DND-41 (cell line): ENCODE measurements at regions not wholly inside any gene's neighbourhood (a gene's known extent, or its start where the extent isn't known, plus 50 kb on each side); places are given as distances from the start of the nearest gene placed in this dataset.

ENCODE experiments used
- EZH2 ChIP-seq: IDR thresholded peaks from 3 replicates; pipeline ENCODE4 v1.6.1; 2012; ENCODE audit warnings: borderline replicate concordance, low read depth, mild to moderate bottlenecking, moderate library complexity, low read length, inconsistent platforms; ENCODE audit not compliant: severe bottlenecking
- TF ChIP-seq, protein P1 (sequence below): IDR thresholded peaks from 2 replicates; pipeline ENCODE4 v1.5.1; 2012; ENCODE audit warnings: borderline replicate concordance, low read length, moderate library complexity, mild to moderate bottlenecking; ENCODE audit not compliant: poor library complexity, severe bottlenecking; ENCODE audit errors: extremely low read depth

DNA sequence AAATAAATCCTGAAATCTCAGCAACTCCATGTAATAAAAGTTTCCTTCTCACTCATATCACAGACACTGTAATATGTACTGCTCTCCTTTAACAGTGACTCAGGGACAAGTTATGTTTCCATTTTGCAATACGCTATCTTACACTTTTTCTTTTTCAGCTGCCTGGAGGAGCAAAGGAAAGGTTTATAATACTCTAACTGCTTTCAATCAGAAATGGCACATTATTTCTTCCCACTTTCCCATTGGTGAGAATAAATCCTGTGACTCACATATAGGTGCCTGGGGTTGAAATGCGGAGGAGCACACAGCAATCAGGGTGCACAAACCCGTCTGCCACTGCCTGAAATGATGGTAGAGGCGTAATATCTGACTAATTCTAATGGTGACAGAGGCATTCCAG, 186.6 kb downstream of the HINT1 start:
- TF ChIP-seq, protein P1, sequence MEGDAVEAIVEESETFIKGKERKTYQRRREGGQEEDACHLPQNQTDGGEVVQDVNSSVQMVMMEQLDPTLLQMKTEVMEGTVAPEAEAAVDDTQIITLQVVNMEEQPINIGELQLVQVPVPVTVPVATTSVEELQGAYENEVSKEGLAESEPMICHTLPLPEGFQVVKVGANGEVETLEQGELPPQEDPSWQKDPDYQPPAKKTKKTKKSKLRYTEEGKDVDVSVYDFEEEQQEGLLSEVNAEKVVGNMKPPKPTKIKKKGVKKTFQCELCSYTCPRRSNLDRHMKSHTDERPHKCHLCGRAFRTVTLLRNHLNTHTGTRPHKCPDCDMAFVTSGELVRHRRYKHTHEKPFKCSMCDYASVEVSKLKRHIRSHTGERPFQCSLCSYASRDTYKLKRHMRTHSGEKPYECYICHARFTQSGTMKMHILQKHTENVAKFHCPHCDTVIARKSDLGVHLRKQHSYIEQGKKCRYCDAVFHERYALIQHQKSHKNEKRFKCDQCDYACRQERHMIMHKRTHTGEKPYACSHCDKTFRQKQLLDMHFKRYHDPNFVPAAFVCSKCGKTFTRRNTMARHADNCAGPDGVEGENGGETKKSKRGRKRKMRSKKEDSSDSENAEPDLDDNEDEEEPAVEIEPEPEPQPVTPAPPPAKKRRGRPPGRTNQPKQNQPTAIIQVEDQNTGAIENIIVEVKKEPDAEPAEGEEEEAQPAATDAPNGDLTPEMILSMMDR, result no peak
- TF ChIP-seq EZH2, result no peak
